OCI-LY7 (cell line): ENCODE measurements at regions not wholly inside any gene's neighbourhood (a gene's known extent, or its start where the extent isn't known, plus 50 kb on each side); places are given as distances from the start of the nearest gene placed in this dataset.

Experiments
- BruUV-seq: library from RNA; stranded (reverse); fragments of 400-500 nt; replicated peaks from 2 replicates; lab custom pipeline; 2021; lab: Mats Ljungman, UMichigan
- CTCF ChIA-PET: fragments of 300-600 bp; sonication (Branson Sonifier 250); formaldehyde crosslinking; loops from one replicate; lab custom pipeline; 2022; ENCODE audit warnings: antibody characterized with exemption; ENCODE audit not compliant: unreplicated experiment; lab: Charles Lee
- POLR2A ChIA-PET: fragments of 300-600 bp; sonication (Branson Sonifier 250); formaldehyde crosslinking; loops from one replicate; lab custom pipeline; 2022; ENCODE audit warnings: antibody characterized with exemption; lab: Charles Lee
- DNase-seq: peaks from one replicate; pipeline ENCODE4 v3.0.0-alpha.2; 2015; ENCODE audit warnings: low spot score
- H2AFZ ChIP-seq: fragments of 200-600 bp; sonication (generic), shearing (Covaris generic); 2 replicates; pipeline ENCODE4 v1.6.1; 2014; ENCODE audit warnings: mild to moderate bottlenecking, antibody characterized with exemption, low read length, moderate library complexity
- H3K27ac ChIP-seq: fragments of 200-600 bp; sonication (generic); 2 replicates; pipeline ENCODE4 v1.5.1; 2014; ENCODE audit warnings: mixed run types, low read depth, mild to moderate bottlenecking, moderate library complexity, low read length, inconsistent platforms; ENCODE audit not compliant: poor library complexity, severe bottlenecking
- H3K36me3 ChIP-seq: fragments of 200-600 bp; sonication (generic); 2 replicates; pipeline ENCODE4 v1.6.1; 2014; ENCODE audit warnings: mild to moderate bottlenecking, antibody characterized with exemption, low read length, moderate library complexity, mixed read lengths; ENCODE audit not compliant: insufficient read depth
- H3K4me1 ChIP-seq: fragments of 200-600 bp; sonication (generic); 2 replicates; pipeline ENCODE4 v1.5.1; 2014; ENCODE audit warnings: mild to moderate bottlenecking, low read length; ENCODE audit not compliant: insufficient read depth, poor library complexity, severe bottlenecking
- H3K4me2 ChIP-seq: fragments of 200-600 bp; sonication (generic); 2 replicates; pipeline ENCODE4 v1.6.1; 2014; ENCODE audit warnings: mild to moderate bottlenecking, low read length
- H3K4me3 ChIP-seq: fragments of 200-600 bp; sonication (generic); 2 replicates; pipeline ENCODE4 v1.5.1; 2014; ENCODE audit warnings: mild to moderate bottlenecking, low read depth, low read length; ENCODE audit not compliant: poor library complexity, severe bottlenecking
- H3K79me2 ChIP-seq: fragments of 200-600 bp; sonication (generic); 2 replicates; pipeline ENCODE4 v1.6.1; 2016; ENCODE audit warnings: low read depth, mild to moderate bottlenecking, low read length, moderate library complexity, mixed read lengths; ENCODE audit not compliant: insufficient read depth
- H3K9me2 ChIP-seq: fragments of 200-600 bp; sonication (generic); 2 replicates; pipeline ENCODE4 v1.6.1; 2016; ENCODE audit warnings: mild to moderate bottlenecking, low read length, mixed read lengths; ENCODE audit not compliant: insufficient read depth
- H3K9me3 ChIP-seq: fragments of 200-600 bp; sonication (generic); 2 replicates; pipeline ENCODE4 v1.6.1; 2014; ENCODE audit warnings: mild to moderate bottlenecking, mixed run types, low read length, mixed read lengths
- H4K20me1 ChIP-seq: fragments of 200-600 bp; sonication (generic); 2 replicates; pipeline ENCODE4 v1.6.1; 2014; ENCODE audit warnings: mild to moderate bottlenecking, antibody characterized with exemption, low read length, moderate library complexity, mixed read lengths; ENCODE audit not compliant: insufficient read depth
- CTCF ChIP-seq: fragments of 200-600 bp; sonication (generic); conservative IDR thresholded peaks from 2 replicates; pipeline ENCODE4 v1.5.1; 2014; ENCODE audit warnings: mild to moderate bottlenecking, antibody characterized with exemption, low read length, moderate library complexity, mixed read lengths
- EZH2phosphoT487 ChIP-seq: fragments of 200-600 bp; sonication (generic); IDR thresholded peaks from 2 replicates; pipeline ENCODE4 v1.6.1; 2018; ENCODE audit warnings: low read depth, borderline replicate concordance, mild to moderate bottlenecking, mixed run types, antibody characterized with exemption, low read length, moderate library complexity, mixed read lengths
- intact Hi-C: fragments of 100-400 bp; cut with micrococcal nuclease; formaldehyde crosslinking; loops from one replicate; pipeline ENCODE4 v1.10.0; 2022; ENCODE audit not compliant: unreplicated experiment

GRCh38 chr7:137164251-137164650 is 179.3 kb downstream of the PTN start:
- ChIA-PET CTCF (no interaction called here), POLR2A (no interaction called here)
- Histone ChIP-seq H3K4me2 (no peak overlapping the region), H3K27ac (no peak overlapping the region), H2AFZ (no peak overlapping the region), H3K79me2 (no peaks in the 10 kb centered on the region), H3K4me1 (no peaks in the 10 kb centered on the region), H3K9me3 (no peaks in the 10 kb centered on the region), H3K36me3 (no peaks in the 10 kb centered on the region), H3K9me2 (no peaks in the 10 kb centered on the region), H3K4me3 (no peak overlapping the region), H4K20me1 (no peaks in the 10 kb centered on the region)
- TF ChIP-seq CTCF, result no peak
- no peak for TF ChIP-seq EZH2phosphoT487
- no peak for DNase-seq
- no TSS peak for BruUV-seq
- intact Hi-C loops, result no loop called here

GRCh38 chr7:137160236-137160635 is 183.3 kb downstream of the PTN start:
- POLR2A ChIA-PET, result interaction anchor here (0.6 to 0.8 kb wide), 2 partner anchors 1326 to 1850 kb away, joined by 3 read pairs; no protein-coding TSS in a partner anchor
- BruUV-seq, result no TSS peak

More at GRCh38 chr7:137160236-137160635, 183.3 kb downstream of the PTN start:
- CTCF ChIA-PET, result no interaction called here
- Histone ChIP-seq H3K4me3 (no peak overlapping the region), H3K27ac (no peak overlapping the region), H4K20me1 (no peaks in the 10 kb centered on the region), H3K79me2 (no peaks in the 10 kb centered on the region), H3K4me1 (no peaks in the 10 kb centered on the region), H3K9me2 (no peaks in the 10 kb centered on the region), H3K36me3 (no peaks in the 10 kb centered on the region), H3K9me3 (no peaks in the 10 kb centered on the region), H2AFZ (no peak overlapping the region), H3K4me2 (no peak overlapping the region)
- intact Hi-C loops, result no loop called here
- DNase-seq, result no peak
- TF ChIP-seq EZH2phosphoT487 (no peak), CTCF (no peak)
